GM23338 (cell line): ENCODE measurements at regions not wholly inside any gene's neighbourhood (a gene's known extent, or its start where the extent isn't known, plus 50 kb on each side); places are given as distances from the start of the nearest gene placed in this dataset.

ENCODE experiments used
- ATAC-seq: fragments of 200-7000 bp; cut with Tn5 transposase; 3 replicates; pipeline ENCODE4 v1.9.1; 2020
- DNase-seq: peaks from one replicate; pipeline ENCODE4 v3.0.0-alpha.2; 2015; ENCODE audit warnings: low spot score
- H2AFZ ChIP-seq: fragments of 200-600 bp; sonication (generic); 2 replicates; pipeline ENCODE4 v1.8.0; 2016; ENCODE audit warnings: antibody characterized with exemption, mild to moderate bottlenecking, moderate library complexity
- H3F3A ChIP-seq: fragments of 200-600 bp; sonication (generic); replicated peaks from 2 replicates; pipeline ENCODE4 v1.8.0; 2017; ENCODE audit warnings: antibody characterized with exemption, mixed run types, low read depth
- H3K27ac ChIP-seq: fragments of 200-600 bp; sonication (generic); 2 replicates; pipeline ENCODE4 v1.6.1; 2016; ENCODE audit warnings: low read depth
- H3K27me3 ChIP-seq: fragments of 200-600 bp; sonication (generic); 2 replicates; pipeline ENCODE4 v1.8.0; 2016; ENCODE audit warnings: mild to moderate bottlenecking, mixed run types, moderate library complexity; ENCODE audit not compliant: insufficient read depth
- H3K36me3 ChIP-seq: fragments of 200-600 bp; sonication (generic); 2 replicates; pipeline ENCODE4 v1.8.0; 2016; ENCODE audit warnings: mild to moderate bottlenecking; ENCODE audit not compliant: insufficient read depth
- H3K4me1 ChIP-seq: fragments of 200-600 bp; sonication (generic); 2 replicates; pipeline ENCODE4 v1.8.0; 2016; ENCODE audit warnings: mild to moderate bottlenecking, moderate library complexity; ENCODE audit not compliant: insufficient read depth
- H3K4me2 ChIP-seq: fragments of 200-600 bp; sonication (generic); 2 replicates; pipeline ENCODE4 v1.7.1; 2017; ENCODE audit warnings: mixed run types
- H3K4me3 ChIP-seq: fragments of 200-600 bp; sonication (generic); 2 replicates; pipeline ENCODE4 v1.6.1; 2016; ENCODE audit warnings: mixed run types
- H3K79me2 ChIP-seq: fragments of 200-600 bp; sonication (generic); replicated peaks from 2 replicates; pipeline ENCODE4 v1.8.0; 2017; ENCODE audit warnings: mild to moderate bottlenecking; ENCODE audit not compliant: insufficient read depth
- H3K9me2 ChIP-seq: fragments of 200-600 bp; sonication (generic); 2 replicates; pipeline ENCODE4 v1.8.0; 2017; ENCODE audit not compliant: insufficient read depth
- H4K20me1 ChIP-seq: fragments of 200-600 bp; sonication (generic); replicated peaks from 2 replicates; pipeline ENCODE4 v1.8.0; 2017; ENCODE audit warnings: mild to moderate bottlenecking; ENCODE audit not compliant: insufficient read depth
- H3K27ac Mint-ChIP-seq: 2 replicates; pipeline ENCODE4 v1.8.0; 2020; ENCODE audit warnings: inconsistent platforms, mild to moderate bottlenecking, moderate library complexity, mixed read lengths
- H3K27me3 Mint-ChIP-seq: 3 replicates; pipeline ENCODE4 v1.8.0; 2022; ENCODE audit warnings: low read depth, mild to moderate bottlenecking, moderate library complexity, mixed read lengths, inconsistent platforms; ENCODE audit not compliant: insufficient read depth, poor library complexity
- H3K36me3 Mint-ChIP-seq: 3 replicates; pipeline ENCODE4 v1.8.0; 2021; ENCODE audit warnings: low read depth, mild to moderate bottlenecking, inconsistent platforms, moderate library complexity, mixed read lengths
- H3K4me1 Mint-ChIP-seq: 3 replicates; pipeline ENCODE4 v1.8.0; 2020; ENCODE audit warnings: mild to moderate bottlenecking, inconsistent platforms, mixed read lengths
- H3K4me3 Mint-ChIP-seq: 3 replicates; pipeline ENCODE4 v1.8.0; 2021; ENCODE audit warnings: moderate library complexity, mild to moderate bottlenecking, inconsistent platforms, mixed read lengths
- H3K9me3 Mint-ChIP-seq: 3 replicates; pipeline ENCODE4 v1.8.0; 2020; ENCODE audit warnings: moderate library complexity, mild to moderate bottlenecking, inconsistent platforms, mixed read lengths
- CREB1 ChIP-seq: fragments of 250-450 bp; sonication (Bioruptor Pico); IDR thresholded peaks from 2 replicates; pipeline ENCODE4 v1.5.0; 2020; ENCODE audit warnings: low read depth, mild to moderate bottlenecking, moderate library complexity
- ETS1 ChIP-seq: IDR thresholded peaks from 2 replicates; pipeline ENCODE4 v1.6.1; 2016; ENCODE audit warnings: antibody characterized with exemption
- EZH2 ChIP-seq: fragments of 200-600 bp; sonication (generic); IDR thresholded peaks from one replicate; pipeline ENCODE4 v1.8.0; 2017; ENCODE audit warnings: antibody characterized with exemption, mild to moderate bottlenecking, low read depth; ENCODE audit not compliant: unreplicated experiment
- EZH2phosphoT487 ChIP-seq: fragments of 200-600 bp; sonication (generic); IDR thresholded peaks from one replicate; pipeline ENCODE4 v1.8.1; 2018; ENCODE audit warnings: antibody characterized with exemption; ENCODE audit not compliant: unreplicated experiment
- JUNB ChIP-seq: IDR thresholded peaks from one replicate; pipeline ENCODE4 v1.6.1; 2016; ENCODE audit warnings: antibody characterized with exemption; ENCODE audit not compliant: unreplicated experiment
- NANOG ChIP-seq: IDR thresholded peaks from 2 replicates; pipeline ENCODE4 v1.6.1; 2016; ENCODE audit warnings: antibody characterized with exemption, borderline replicate concordance
- POLR2AphosphoS5 ChIP-seq: IDR thresholded peaks from 2 replicates; pipeline ENCODE4 v1.6.1; 2016; ENCODE audit warnings: antibody characterized with exemption, low read depth
- STAT1 ChIP-seq: IDR thresholded peaks from one replicate; pipeline ENCODE4 v1.6.1; 2016; ENCODE audit warnings: antibody characterized with exemption; ENCODE audit not compliant: unreplicated experiment
- ZNF331 ChIP-seq: fragments of 250-450 bp; sonication (Bioruptor Pico); IDR thresholded peaks from 2 replicates; pipeline ENCODE4 v1.5.0; 2020; ENCODE audit warnings: low read depth, mild to moderate bottlenecking, moderate library complexity
- TF ChIP-seq, protein P1 (sequence below), 2 experiments: fragments of 200-600 bp in 1 of 2; sonication (generic) in 1 of 2; conservative IDR thresholded peaks; 2 replicates each; pipeline versions ENCODE4 v1.5.1 to v1.6.1; 2016 to 2017; ENCODE audit warnings: antibody characterized with exemption in 2 of 2, low read depth in 2 of 2, mild to moderate bottlenecking in 2 of 2, moderate library complexity in 1 of 2
- TF ChIP-seq, protein P2 (sequence below): fragments of 250-450 bp; sonication (Bioruptor Pico); IDR thresholded peaks from 2 replicates; pipeline ENCODE4 v1.5.0; 2020; ENCODE audit warnings: mild to moderate bottlenecking, moderate library complexity

DNA sequence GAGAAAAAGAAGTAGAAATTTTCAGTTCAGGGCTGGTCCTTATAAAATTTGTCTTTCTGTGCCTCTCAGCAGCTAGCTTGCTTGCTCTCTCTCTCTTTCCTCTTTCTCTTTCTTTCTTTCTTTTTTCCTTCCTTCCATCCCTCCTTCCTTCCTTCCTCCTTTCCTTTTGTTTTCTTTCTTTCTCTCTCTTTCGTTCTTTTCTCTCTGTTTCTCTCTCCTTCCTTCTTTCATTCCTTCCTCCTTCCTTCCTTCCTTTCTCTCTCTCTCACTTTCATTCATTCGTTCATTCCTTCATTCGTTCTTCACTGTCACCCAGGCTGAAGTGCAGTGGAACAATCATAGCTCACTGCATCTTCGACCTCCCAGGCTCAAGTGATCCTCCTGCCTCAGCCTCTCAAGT, 69.3 kb upstream of the CPOX start:
- Histone ChIP-seq H3K4me3 (no peak overlapping the region), H4K20me1 (no peaks in the 10 kb centered on the region), H3K9me2 (no peaks in the 10 kb centered on the region), H2AFZ (no peak overlapping the region), H3F3A (no peaks in the 10 kb centered on the region), H3K36me3 (no peaks in the 10 kb centered on the region), H3K79me2 (no peaks in the 10 kb centered on the region), H3K4me1 (no peaks in the 10 kb centered on the region), H3K4me2 (no peak overlapping the region), H3K27me3 (peaks cover 8% of the 10 kb centered on the region; the same call in 1 of the 2 replicates), H3K27ac (no peak overlapping the region)
- Mint-ChIP-seq H3K9me3 (no peaks in the 10 kb centered on the region), H3K27me3 (no peaks in the 10 kb centered on the region), H3K27ac (no peak overlapping the region), H3K4me3 (no peak overlapping the region), H3K4me1 (peaks cover 2% of the 10 kb centered on the region; the same call in 1 of the 3 replicates), H3K36me3 (no peaks in the 10 kb centered on the region)
- no peak for TF ChIP-seq POLR2AphosphoS5
- no peak for TF ChIP-seq ZNF331 (CRISPR knock-in tag)
- no peak for TF ChIP-seq NANOG
- no peak for TF ChIP-seq EZH2
- TF ChIP-seq ETS1: no peak
- no peak for TF ChIP-seq JUNB
- no peak for TF ChIP-seq STAT1
- no peak for TF ChIP-seq CREB1 (CRISPR knock-in tag)
- TF ChIP-seq, protein P1, sequence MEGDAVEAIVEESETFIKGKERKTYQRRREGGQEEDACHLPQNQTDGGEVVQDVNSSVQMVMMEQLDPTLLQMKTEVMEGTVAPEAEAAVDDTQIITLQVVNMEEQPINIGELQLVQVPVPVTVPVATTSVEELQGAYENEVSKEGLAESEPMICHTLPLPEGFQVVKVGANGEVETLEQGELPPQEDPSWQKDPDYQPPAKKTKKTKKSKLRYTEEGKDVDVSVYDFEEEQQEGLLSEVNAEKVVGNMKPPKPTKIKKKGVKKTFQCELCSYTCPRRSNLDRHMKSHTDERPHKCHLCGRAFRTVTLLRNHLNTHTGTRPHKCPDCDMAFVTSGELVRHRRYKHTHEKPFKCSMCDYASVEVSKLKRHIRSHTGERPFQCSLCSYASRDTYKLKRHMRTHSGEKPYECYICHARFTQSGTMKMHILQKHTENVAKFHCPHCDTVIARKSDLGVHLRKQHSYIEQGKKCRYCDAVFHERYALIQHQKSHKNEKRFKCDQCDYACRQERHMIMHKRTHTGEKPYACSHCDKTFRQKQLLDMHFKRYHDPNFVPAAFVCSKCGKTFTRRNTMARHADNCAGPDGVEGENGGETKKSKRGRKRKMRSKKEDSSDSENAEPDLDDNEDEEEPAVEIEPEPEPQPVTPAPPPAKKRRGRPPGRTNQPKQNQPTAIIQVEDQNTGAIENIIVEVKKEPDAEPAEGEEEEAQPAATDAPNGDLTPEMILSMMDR (conservative IDR thresholded peaks at IDR 0.05; ENCODE audit: low read depth in 2 of 2): no peak
- TF ChIP-seq EZH2phosphoT487: no peak
- TF ChIP-seq, protein P2, sequence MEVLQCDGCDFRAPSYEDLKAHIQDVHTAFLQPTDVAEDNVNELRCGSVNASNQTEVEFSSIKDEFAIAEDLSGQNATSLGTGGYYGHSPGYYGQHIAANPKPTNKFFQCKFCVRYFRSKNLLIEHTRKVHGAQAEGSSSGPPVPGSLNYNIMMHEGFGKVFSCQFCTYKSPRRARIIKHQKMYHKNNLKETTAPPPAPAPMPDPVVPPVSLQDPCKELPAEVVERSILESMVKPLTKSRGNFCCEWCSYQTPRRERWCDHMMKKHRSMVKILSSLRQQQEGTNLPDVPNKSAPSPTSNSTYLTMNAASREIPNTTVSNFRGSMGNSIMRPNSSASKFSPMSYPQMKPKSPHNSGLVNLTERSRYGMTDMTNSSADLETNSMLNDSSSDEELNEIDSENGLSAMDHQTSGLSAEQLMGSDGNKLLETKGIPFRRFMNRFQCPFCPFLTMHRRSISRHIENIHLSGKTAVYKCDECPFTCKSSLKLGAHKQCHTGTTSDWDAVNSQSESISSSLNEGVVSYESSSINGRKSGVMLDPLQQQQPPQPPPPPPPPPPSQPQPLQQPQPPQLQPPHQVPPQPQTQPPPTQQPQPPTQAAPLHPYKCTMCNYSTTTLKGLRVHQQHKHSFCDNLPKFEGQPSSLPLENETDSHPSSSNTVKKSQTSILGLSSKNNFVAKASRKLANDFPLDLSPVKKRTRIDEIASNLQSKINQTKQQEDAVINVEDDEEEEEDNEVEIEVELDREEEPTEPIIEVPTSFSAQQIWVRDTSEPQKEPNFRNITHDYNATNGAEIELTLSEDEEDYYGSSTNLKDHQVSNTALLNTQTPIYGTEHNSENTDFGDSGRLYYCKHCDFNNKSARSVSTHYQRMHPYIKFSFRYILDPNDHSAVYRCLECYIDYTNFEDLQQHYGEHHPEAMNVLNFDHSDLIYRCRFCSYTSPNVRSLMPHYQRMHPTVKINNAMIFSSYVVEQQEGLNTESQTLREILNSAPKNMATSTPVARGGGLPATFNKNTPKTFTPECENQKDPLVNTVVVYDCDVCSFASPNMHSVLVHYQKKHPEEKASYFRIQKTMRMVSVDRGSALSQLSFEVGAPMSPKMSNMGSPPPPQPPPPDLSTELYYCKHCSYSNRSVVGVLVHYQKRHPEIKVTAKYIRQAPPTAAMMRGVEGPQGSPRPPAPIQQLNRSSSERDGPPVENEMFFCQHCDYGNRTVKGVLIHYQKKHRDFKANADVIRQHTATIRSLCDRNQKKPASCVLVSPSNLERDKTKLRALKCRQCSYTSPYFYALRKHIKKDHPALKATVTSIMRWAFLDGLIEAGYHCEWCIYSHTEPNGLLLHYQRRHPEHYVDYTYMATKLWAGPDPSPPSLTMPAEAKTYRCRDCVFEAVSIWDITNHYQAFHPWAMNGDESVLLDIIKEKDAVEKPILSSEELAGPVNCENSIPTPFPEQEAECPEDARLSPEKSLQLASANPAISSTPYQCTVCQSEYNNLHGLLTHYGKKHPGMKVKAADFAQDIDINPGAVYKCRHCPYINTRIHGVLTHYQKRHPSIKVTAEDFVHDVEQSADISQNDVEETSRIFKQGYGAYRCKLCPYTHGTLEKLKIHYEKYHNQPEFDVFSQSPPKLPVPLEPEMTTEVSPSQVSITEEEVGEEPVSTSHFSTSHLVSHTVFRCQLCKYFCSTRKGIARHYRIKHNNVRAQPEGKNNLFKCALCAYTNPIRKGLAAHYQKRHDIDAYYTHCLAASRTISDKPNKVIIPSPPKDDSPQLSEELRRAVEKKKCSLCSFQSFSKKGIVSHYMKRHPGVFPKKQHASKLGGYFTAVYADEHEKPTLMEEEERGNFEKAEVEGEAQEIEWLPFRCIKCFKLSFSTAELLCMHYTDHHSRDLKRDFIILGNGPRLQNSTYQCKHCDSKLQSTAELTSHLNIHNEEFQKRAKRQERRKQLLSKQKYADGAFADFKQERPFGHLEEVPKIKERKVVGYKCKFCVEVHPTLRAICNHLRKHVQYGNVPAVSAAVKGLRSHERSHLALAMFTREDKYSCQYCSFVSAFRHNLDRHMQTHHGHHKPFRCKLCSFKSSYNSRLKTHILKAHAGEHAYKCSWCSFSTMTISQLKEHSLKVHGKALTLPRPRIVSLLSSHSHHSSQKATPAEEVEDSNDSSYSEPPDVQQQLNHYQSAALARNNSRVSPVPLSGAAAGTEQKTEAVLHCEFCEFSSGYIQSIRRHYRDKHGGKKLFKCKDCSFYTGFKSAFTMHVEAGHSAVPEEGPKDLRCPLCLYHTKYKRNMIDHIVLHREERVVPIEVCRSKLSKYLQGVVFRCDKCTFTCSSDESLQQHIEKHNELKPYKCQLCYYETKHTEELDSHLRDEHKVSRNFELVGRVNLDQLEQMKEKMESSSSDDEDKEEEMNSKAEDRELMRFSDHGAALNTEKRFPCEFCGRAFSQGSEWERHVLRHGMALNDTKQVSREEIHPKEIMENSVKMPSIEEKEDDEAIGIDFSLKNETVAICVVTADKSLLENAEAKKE: no peak
- no peak for ATAC-seq
- no peak for DNase-seq
